ENCODE measurements at regions not wholly inside any gene's neighbourhood (a gene's known extent, or its start where the extent isn't known, plus 50 kb on each side); places are given as distances from the start of the nearest gene placed in this dataset.
"Not testable (repeated sequence)": the region's sequence is repeated elsewhere in the genome, so short reads cannot be mapped to it uniquely, and the experiment has no call there.

DNA sequence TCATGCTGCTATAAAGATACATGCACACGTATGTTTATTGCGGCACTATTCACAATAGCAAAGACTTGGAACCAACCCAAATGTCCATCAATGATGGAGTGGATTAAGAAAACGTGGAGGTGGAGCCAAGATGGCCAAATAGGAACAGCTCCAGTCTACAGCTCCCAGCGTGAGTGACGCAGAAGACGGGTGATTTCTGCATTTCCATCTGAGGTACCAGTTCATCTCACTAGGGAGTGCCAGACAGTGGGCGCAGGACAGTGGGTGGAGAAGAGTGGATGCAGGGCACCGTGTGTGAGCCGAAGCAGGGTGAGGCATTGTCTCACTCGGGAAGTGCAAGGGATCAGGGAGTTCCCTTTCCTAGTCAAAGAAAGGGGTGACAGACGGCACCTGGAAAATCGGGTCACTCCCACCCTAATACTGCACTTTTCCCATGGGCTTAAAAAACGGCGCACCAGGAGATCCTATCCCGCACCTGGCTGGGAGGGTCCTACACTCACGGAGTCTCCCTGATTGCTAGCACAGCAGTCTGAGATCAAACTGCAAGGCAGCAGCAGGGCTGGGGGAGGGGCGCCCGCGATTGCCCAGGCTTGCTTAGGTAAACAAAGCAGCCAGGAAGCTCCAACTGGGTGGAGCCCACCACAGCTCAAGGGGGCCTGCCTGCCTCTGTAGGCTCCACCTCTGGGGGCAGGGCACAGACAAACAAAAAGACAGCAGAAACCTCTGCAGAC lies 435.5 kb upstream of the PIK3R1 start:
- not testable (repeated sequence) for TF ChIP-seq CTCF (IDR thresholded peaks at IDR 0.05); FOXP1 (CRISPR knock-in tag; IDR thresholded peaks at IDR 0.05; ENCODE audit: borderline replicate concordance)
- TF ChIP-seq, protein P1, sequence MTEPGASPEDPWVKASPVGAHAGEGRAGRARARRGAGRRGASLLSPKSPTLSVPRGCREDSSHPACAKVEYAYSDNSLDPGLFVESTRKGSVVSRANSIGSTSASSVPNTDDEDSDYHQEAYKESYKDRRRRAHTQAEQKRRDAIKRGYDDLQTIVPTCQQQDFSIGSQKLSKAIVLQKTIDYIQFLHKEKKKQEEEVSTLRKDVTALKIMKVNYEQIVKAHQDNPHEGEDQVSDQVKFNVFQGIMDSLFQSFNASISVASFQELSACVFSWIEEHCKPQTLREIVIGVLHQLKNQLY (CRISPR knock-in tag; IDR thresholded peaks at IDR 0.05): not testable (repeated sequence)

All from WTC11 (cell line).